ENCODE measurements at regions not wholly inside any gene's neighbourhood (a gene's known extent, or its start where the extent isn't known, plus 50 kb on each side); places are given as distances from the start of the nearest gene placed in this dataset.

DNA sequence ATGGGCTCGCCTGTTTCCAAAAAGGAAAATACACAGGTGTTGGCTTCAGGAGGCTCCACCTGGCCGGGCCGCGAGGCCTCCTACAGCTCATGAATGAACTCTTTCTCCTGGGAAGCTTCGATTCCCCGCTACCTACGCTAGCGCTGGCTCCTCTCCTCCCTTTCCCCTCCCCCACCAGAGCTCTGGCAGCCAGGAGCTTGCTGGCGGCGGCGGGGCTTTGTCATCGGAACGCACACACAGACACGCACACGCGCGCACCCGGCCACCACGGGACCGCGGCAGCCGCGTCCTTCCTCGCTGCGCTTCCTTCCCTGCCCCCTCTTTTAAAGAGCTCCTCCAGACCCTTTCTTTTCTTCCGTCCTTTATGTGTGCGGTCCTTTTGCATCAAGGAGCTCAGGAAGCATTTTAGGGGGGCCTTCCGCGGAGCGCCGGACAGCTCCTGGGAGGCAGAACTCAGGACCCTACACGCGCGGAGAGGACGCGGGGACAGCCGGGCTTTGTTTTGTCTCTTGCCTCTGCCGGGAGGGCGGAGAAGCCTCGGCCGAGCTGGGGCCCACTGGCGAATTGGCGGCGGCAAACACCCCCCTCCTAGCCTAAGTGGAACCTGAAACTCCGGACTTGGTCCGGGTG lies 70.2 kb upstream of the BCOR start:
- no peak for DNase-seq (ENCODE audit: low read depth)
- peak overlapping the region; percentile 50 for H3K4me3 ChIP-seq (ENCODE audit: low read depth, low read length)
- no peak for TF ChIP-seq CTCF (conservative IDR thresholded peaks at IDR 0.05; ENCODE audit: low read depth, low read length)

DNA sequence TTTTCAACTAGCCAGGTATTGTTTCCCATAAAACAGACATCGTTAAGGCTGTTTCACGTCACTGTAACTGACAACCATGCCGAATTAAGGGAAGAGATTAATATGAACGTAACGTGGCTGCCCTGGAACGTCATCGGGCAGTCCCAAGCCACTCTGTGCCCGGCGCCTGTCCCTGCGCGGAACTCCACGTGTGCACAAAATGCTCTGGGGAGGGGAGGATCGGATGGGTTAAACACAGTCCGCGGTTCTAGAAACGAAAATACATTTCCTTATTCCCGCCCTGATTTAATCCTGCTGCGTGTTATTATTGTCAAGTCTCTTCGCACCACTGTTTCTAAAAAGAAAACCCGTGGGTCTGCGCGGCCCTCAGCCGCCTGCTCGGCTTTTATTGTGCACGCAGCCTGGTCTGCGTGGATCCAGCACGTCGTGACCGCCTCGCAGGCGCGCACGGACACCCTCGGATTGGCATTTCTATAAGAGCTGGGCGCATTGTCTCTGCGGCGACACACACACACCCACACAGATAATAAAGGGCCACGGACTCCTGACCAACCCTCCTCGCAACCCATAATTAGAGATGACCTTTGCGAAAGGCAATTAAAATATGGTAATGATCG lies 69.6 kb upstream of the BCOR start:
- DNase-seq (ENCODE audit: low read depth), result no peak
- H3K4me3 ChIP-seq (ENCODE audit: low read depth, low read length), result peak overlapping the region; percentile 50
- no peak for TF ChIP-seq CTCF (conservative IDR thresholded peaks at IDR 0.05; ENCODE audit: low read depth, low read length)

DNA sequence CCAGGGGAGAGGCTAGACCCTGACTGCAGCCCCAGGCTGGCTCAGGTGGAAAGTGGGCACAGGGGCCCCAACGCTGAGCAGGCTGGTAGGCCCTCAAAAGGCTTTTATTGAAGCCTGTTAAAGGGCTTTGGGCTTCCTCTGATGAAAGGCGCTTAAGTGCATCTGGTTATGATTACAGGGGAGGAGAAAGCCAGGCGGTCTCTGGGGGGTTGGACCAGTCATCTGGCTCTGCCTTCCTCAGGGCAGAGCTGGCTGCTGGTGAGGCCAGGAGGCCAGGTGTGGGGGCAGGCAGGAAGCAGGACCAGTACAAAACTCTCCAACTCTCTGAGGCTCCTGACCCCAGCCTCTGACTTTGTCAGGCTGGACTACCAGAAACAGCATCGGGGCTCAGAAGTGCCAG lies 68.8 kb upstream of the BCOR start:
- H3K4me3 ChIP-seq (ENCODE audit: low read depth, low read length), result no peak overlapping the region
- DNase-seq (ENCODE audit: low read depth), result no peak

GRCh38 chrX:40165861-40166260 lies 68.1 kb upstream of the BCOR start:
- no peak for DNase-seq (ENCODE audit: low read depth)
- TF ChIP-seq CTCF (conservative IDR thresholded peaks at IDR 0.05; ENCODE audit: low read depth, low read length), result no peak
- no peak overlapping the region for H3K4me3 ChIP-seq (ENCODE audit: low read depth, low read length)

More for the DNA sequence above, 68.8 kb upstream of the BCOR start:
- TF ChIP-seq CTCF (conservative IDR thresholded peaks at IDR 0.05; ENCODE audit: low read depth, low read length), result no peak

DNA sequence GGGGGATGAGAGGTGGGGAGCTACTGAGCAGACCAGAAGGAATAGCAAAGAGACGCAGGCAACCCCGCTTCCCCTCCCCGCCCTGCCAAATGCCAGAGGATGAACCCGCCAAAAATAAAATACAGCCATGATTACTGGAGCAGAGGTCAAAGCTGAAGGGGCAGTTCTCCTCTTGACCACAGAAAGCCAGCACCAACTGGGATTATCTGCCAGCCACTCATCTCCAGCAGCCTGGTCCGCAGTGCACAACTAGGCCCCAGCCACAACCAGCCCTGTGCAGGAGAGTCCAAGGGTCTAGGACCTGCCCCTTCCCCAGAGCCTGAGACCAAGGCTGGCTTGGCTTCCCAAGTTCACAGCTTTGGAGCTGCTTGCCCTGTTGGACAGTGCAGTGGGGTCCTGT lies 67.4 kb upstream of the BCOR start:
- no peak for TF ChIP-seq CTCF (conservative IDR thresholded peaks at IDR 0.05; ENCODE audit: low read depth, low read length)
- no peak for DNase-seq (ENCODE audit: low read depth)
- no peak overlapping the region for H3K4me3 ChIP-seq (ENCODE audit: low read depth, low read length)

- H3K4me3 ChIP-seq (ENCODE audit: low read depth, low read length), result no peak overlapping the region
- TF ChIP-seq CTCF (conservative IDR thresholded peaks at IDR 0.05; ENCODE audit: low read depth, low read length), result no peak
- DNase-seq (ENCODE audit: low read depth), result no peak
Measured at GRCh38 chrX:40164751-40165150, 67.0 kb upstream of the BCOR start.
